Suprapubic skin (tissue), 4 donors: ENCODE measurements at regions not wholly inside any gene's neighbourhood (a gene's known extent, or its start where the extent isn't known, plus 50 kb on each side); places are given as distances from the start of the nearest gene placed in this dataset.

Source experiments
- DNase-seq, 2 donors: peaks; one replicate each; pipeline ENCODE4 v3.0.0-alpha.2; 2019; ENCODE audit warnings: low spot score in 2 of 2
- H3K27ac ChIP-seq: fragments of 200-600 bp; sonication (generic); one replicate; pipeline ENCODE4 v1.5.1; 2019
- H3K27me3 ChIP-seq: fragments of 200-600 bp; sonication (generic); one replicate; pipeline ENCODE4 v1.5.1; 2019
- H3K36me3 ChIP-seq: fragments of 200-600 bp; sonication (generic); one replicate; pipeline ENCODE4 v1.5.1; 2019
- H3K4me1 ChIP-seq: fragments of 200-600 bp; sonication (generic); one replicate; pipeline ENCODE4 v1.5.1; 2019
- H3K4me3 ChIP-seq: fragments of 200-600 bp; sonication (generic); one replicate; pipeline ENCODE4 v1.5.1; 2019; ENCODE audit warnings: mild to moderate bottlenecking
- H3K9me3 ChIP-seq: fragments of 200-600 bp; sonication (generic); one replicate; pipeline ENCODE4 v1.5.1; 2019
- CTCF ChIP-seq, 2 donors: fragments of 200-600 bp in 1 of 2; fragments of 450-650 bp in 1 of 2; sonication (generic) in 1 of 2; IDR thresholded peaks; one replicate each; pipeline ENCODE4 v1.5.1; 2016 to 2019; ENCODE audit warnings: antibody characterized with exemption in 2 of 2, mild to moderate bottlenecking in 1 of 2, moderate library complexity in 1 of 2
- EP300 ChIP-seq: sonication (generic); formaldehyde crosslinking; IDR thresholded peaks from one replicate; pipeline ENCODE4 v1.6.1; 2017; ENCODE audit warnings: antibody characterized with exemption
- POLR2A ChIP-seq, 2 donors: fragments of 450-650 bp; IDR thresholded peaks; one replicate each; pipeline ENCODE4 v1.6.1; 2017; ENCODE audit warnings: antibody characterized with exemption in 2 of 2, mild to moderate bottlenecking in 2 of 2, moderate library complexity in 2 of 2
- POLR2AphosphoS5 ChIP-seq, 3 donors: sonication (generic); formaldehyde crosslinking; IDR thresholded peaks; one replicate each; pipeline ENCODE4 v1.6.1; 2017; ENCODE audit warnings: antibody characterized with exemption in 3 of 3
- WGBS: methylation state at CpG from one replicate; pipeline ENCODE4 v1.1.5; 2018; 5-methylcytosine and 5-hydroxymethylcytosine counted together

- H3K36me3 ChIP-seq, result no peaks in the 10 kb centered on the region
- H3K27me3 ChIP-seq, result no peaks in the 10 kb centered on the region
- no peaks in the 10 kb centered on the region for H3K4me1 ChIP-seq
- 91% methylated on average over 3 of the region's 3 CpGs for WGBS
- H3K9me3 ChIP-seq, result peaks cover 7% of the 10 kb centered on the region
- no peak for DNase-seq
- no peak overlapping the region for H3K4me3 ChIP-seq
- no peak overlapping the region for H3K27ac ChIP-seq
- TF ChIP-seq POLR2AphosphoS5 (IDR thresholded peaks at IDR 0.05), result no peak
- TF ChIP-seq CTCF (IDR thresholded peaks at IDR 0.05), result no peak
- no peak for TF ChIP-seq EP300
- TF ChIP-seq POLR2A (IDR thresholded peaks at IDR 0.05), result no peak
Measured at GRCh38 chr6:112920994-112921393, 573.9 kb downstream of the RFPL4B start.

GRCh38 chr6:112923940-112924587, 576.9 kb downstream of the RFPL4B start:
- Histone ChIP-seq H3K36me3 (no peaks in the 10 kb centered on the region), H3K4me1 (no peaks in the 10 kb centered on the region), H3K27ac (no peak overlapping the region), H3K27me3 (no peaks in the 10 kb centered on the region), H3K9me3 (peaks cover 7% of the 10 kb centered on the region), H3K4me3 (no peak overlapping the region)
- TF ChIP-seq POLR2AphosphoS5 (IDR thresholded peaks at IDR 0.05), result no peak
- TF ChIP-seq EP300, result no peak
- no peak for TF ChIP-seq POLR2A (IDR thresholded peaks at IDR 0.05)
- TF ChIP-seq CTCF (IDR thresholded peaks at IDR 0.05), result no peak
- no peak for DNase-seq
- 90% methylated on average over 2 of the region's 2 CpGs for WGBS

GRCh38 chr6:112925702-112926101, 578.6 kb downstream of the RFPL4B start:
- no peaks in the 10 kb centered on the region for H3K4me1 ChIP-seq
- TF ChIP-seq POLR2AphosphoS5 (IDR thresholded peaks at IDR 0.05) (no peak), EP300 (no peak), POLR2A (IDR thresholded peaks at IDR 0.05) (no peak), CTCF (IDR thresholded peaks at IDR 0.05) (no peak)
- no peaks in the 10 kb centered on the region for H3K36me3 ChIP-seq
- H3K27ac ChIP-seq, result no peak overlapping the region
- no peaks in the 10 kb centered on the region for H3K27me3 ChIP-seq
- peaks cover 7% of the 10 kb centered on the region for H3K9me3 ChIP-seq
- no peak for DNase-seq
- no peak overlapping the region for H3K4me3 ChIP-seq

GRCh38 chr6:112927641-112928320, 580.7 kb downstream of the RFPL4B start:
- no peak overlapping the region for H3K27ac ChIP-seq
- no peaks in the 10 kb centered on the region for H3K27me3 ChIP-seq
- no peak for DNase-seq
- H3K9me3 ChIP-seq, result peaks cover 1% of the 10 kb centered on the region
- 74% methylated on average over 4 of the region's 4 CpGs for WGBS
- TF ChIP-seq POLR2A (IDR thresholded peaks at IDR 0.05), result no peak
- TF ChIP-seq POLR2AphosphoS5 (IDR thresholded peaks at IDR 0.05), result no peak
- TF ChIP-seq CTCF (IDR thresholded peaks at IDR 0.05), result no peak
- no peak for TF ChIP-seq EP300
- H3K36me3 ChIP-seq, result no peaks in the 10 kb centered on the region
- no peaks in the 10 kb centered on the region for H3K4me1 ChIP-seq
- H3K4me3 ChIP-seq, result no peak overlapping the region

GRCh38 chr6:112929641-112930040, 582.5 kb downstream of the RFPL4B start:
- Histone ChIP-seq H3K9me3 (no peaks in the 10 kb centered on the region), H3K36me3 (no peaks in the 10 kb centered on the region), H3K4me1 (no peaks in the 10 kb centered on the region), H3K27ac (no peak overlapping the region), H3K4me3 (no peak overlapping the region), H3K27me3 (no peaks in the 10 kb centered on the region)
- no peak for DNase-seq
- no peak for TF ChIP-seq POLR2A (IDR thresholded peaks at IDR 0.05)
